Panc1 (cell line): ENCODE measurements at regions not wholly inside any gene's neighbourhood (a gene's known extent, or its start where the extent isn't known, plus 50 kb on each side); places are given as distances from the start of the nearest gene placed in this dataset.

Experiments used
- ATAC-seq: fragments of 200-7000 bp; cut with Tn5 transposase; 2 replicates; pipeline ENCODE4 v1.9.1; 2020; ENCODE audit warnings: mild to moderate bottlenecking, moderate library complexity
- BruUV-seq: library from RNA; stranded (reverse); fragments of 400-500 nt; replicated peaks from 2 replicates; lab custom pipeline; 2021; lab: Mats Ljungman, UMichigan
- CTCF ChIA-PET: fragments of 300-600 bp; sonication (Branson Sonifier 250); formaldehyde crosslinking; loops from one replicate; lab custom pipeline; 2022; ENCODE audit warnings: antibody characterized with exemption; lab: Charles Lee
- POLR2A ChIA-PET: fragments of 300-600 bp; sonication (Branson Sonifier 250); formaldehyde crosslinking; loops from one replicate; lab custom pipeline; 2022; ENCODE audit warnings: antibody characterized with exemption; lab: Charles Lee
- DNase-seq: peaks from one replicate; pipeline ENCODE4 v3.0.0-alpha.2; 2010; ENCODE audit warnings: low read depth, low spot score
- H3K27ac ChIP-seq: 2 replicates; pipeline ENCODE4 v1.5.1; 2011; ENCODE audit warnings: mild to moderate bottlenecking, low read length, inconsistent platforms
- H3K27me3 ChIP-seq: fragments of 200-500 bp; sonication (Bioruptor generic); 2 replicates; pipeline ENCODE4 v1.6.0; 2014; ENCODE audit warnings: low read length, inconsistent platforms; ENCODE audit not compliant: control insufficient read depth, insufficient read depth
- H3K36me3 ChIP-seq: fragments of 200-500 bp; sonication (Bioruptor generic); 2 replicates; pipeline ENCODE4 v1.5.1; 2014; ENCODE audit warnings: inconsistent platforms, mild to moderate bottlenecking, low read length, moderate library complexity; ENCODE audit not compliant: control insufficient read depth, insufficient read depth
- H3K4me1 ChIP-seq: 2 replicates; pipeline ENCODE4 v1.5.1; 2011; ENCODE audit warnings: inconsistent platforms, mild to moderate bottlenecking, low read length, moderate library complexity; ENCODE audit not compliant: control insufficient read depth, insufficient read depth
- H3K4me3 ChIP-seq, 2 experiments: 2 replicates each; pipeline ENCODE4 v1.5.1; 2011 to 2012; ENCODE audit warnings: low read depth in 2 of 2, low read length in 2 of 2, mild to moderate bottlenecking in 2 of 2, inconsistent platforms in 1 of 2, moderate library complexity in 1 of 2
- H3K9me3 ChIP-seq: fragments of 200-500 bp; sonication (Bioruptor generic); 2 replicates; pipeline ENCODE4 v1.5.1; 2014; ENCODE audit warnings: low read depth, mild to moderate bottlenecking, inconsistent platforms, low read length, moderate library complexity; ENCODE audit not compliant: control insufficient read depth, insufficient read depth
- CTCF ChIP-seq: fragments of 450-650 bp; IDR thresholded peaks from 2 replicates; pipeline ENCODE4 v1.5.1; 2017; ENCODE audit warnings: mild to moderate bottlenecking
- POLR2AphosphoS5 ChIP-seq: IDR thresholded peaks from 2 replicates; pipeline ENCODE4 v1.6.1; 2012; ENCODE audit warnings: mild to moderate bottlenecking, low read depth, low read length, moderate library complexity
- REST ChIP-seq, 2 experiments: IDR thresholded peaks; 2 replicates each; pipeline ENCODE4 v1.6.1; 2011 to 2012; ENCODE audit warnings: low read depth in 2 of 2, control low read depth in 1 of 2, low read length in 1 of 2, mild to moderate bottlenecking in 1 of 2, moderate library complexity in 1 of 2; ENCODE audit not compliant: insufficient read depth in 1 of 2
- SIN3A ChIP-seq: IDR thresholded peaks from 2 replicates; pipeline ENCODE4 v1.6.1; 2012; ENCODE audit warnings: low read depth, mild to moderate bottlenecking, low read length, moderate library complexity, borderline replicate concordance; ENCODE audit not compliant: insufficient read depth
- TCF7L2 ChIP-seq: IDR thresholded peaks from 2 replicates; pipeline ENCODE4 v1.6.1; 2011; ENCODE audit warnings: mild to moderate bottlenecking, low read depth, low read length, inconsistent platforms
- in situ Hi-C: cut with HindIII; loops from 2 replicates; pipeline ENCODE4 v1.10.0; 2016; ENCODE audit warnings: low sequenced_read_pairs, low pct_unique_long_range_greater_than_20kb
- intact Hi-C: fragments of 100-400 bp; cut with micrococcal nuclease; formaldehyde crosslinking; loops from one replicate; pipeline ENCODE4 v1.10.0; 2022; ENCODE audit not compliant: unreplicated experiment

- Histone ChIP-seq H3K4me1 (no peaks in the 10 kb centered on the region), H3K9me3 (no peaks in the 10 kb centered on the region), H3K4me3 (no peak overlapping the region), H3K27me3 (no peaks in the 10 kb centered on the region), H3K27ac (no peak overlapping the region), H3K36me3 (no peaks in the 10 kb centered on the region)
- in situ Hi-C loops: no loop called here
- ATAC-seq (no peak), DNase-seq (no peak)
- CTCF ChIA-PET: interaction anchor here (0.5 kb wide), 1 partner anchor 141 kb away, joined by 8 read pairs; no protein-coding TSS in a partner anchor
- no TSS peak for BruUV-seq
- TF ChIP-seq CTCF (no peak), SIN3A (no peak), POLR2AphosphoS5 (no peak), TCF7L2 (no peak)
- POLR2A ChIA-PET: no interaction called here
- intact Hi-C loops: no loop called here
These were observed 165.5 kb upstream of the CD180 start for GRCh38 chr5:67361932-67362729.

GRCh38 chr5:67360047-67360446 is 163.4 kb upstream of the CD180 start:
- POLR2A ChIA-PET: no interaction called here
- intact Hi-C loops (no loop called here), in situ Hi-C loops (no loop called here)
- H3K4me1 ChIP-seq: no peaks in the 10 kb centered on the region
- TF ChIP-seq CTCF (no peak), REST (IDR thresholded peaks at IDR 0.05; ENCODE audit: insufficient read depth in 1 of 2, low read depth in 2 of 2, low read length in 1 of 2) (no peak), SIN3A (no peak), POLR2AphosphoS5 (no peak), TCF7L2 (no peak)
- H3K36me3 ChIP-seq: no peaks in the 10 kb centered on the region
- ATAC-seq (no peak), DNase-seq (no peak)
- BruUV-seq: no TSS peak
- CTCF ChIA-PET: no interaction called here
- no peaks in the 10 kb centered on the region for H3K27me3 ChIP-seq
- H3K9me3 ChIP-seq: no peaks in the 10 kb centered on the region
- H3K27ac ChIP-seq: no peak overlapping the region
- no peak overlapping the region for H3K4me3 ChIP-seq
